A549 (cell line): ENCODE measurements at regions not wholly inside any gene's neighbourhood (a gene's known extent, or its start where the extent isn't known, plus 50 kb on each side); places are given as distances from the start of the nearest gene placed in this dataset.
A peak's percentile ranks its signal among the peaks of the same experiment; 100 is the strongest.

Experiments
- ATAC-seq, 2 experiments: fragments of 200-7000 bp in 1 of 2; fragments of >200 bp in 1 of 2; cut with Nextera tagmentation in 1 of 2; cut with Tn5 transposase in 1 of 2; 3 replicates each; pipeline versions ENCODE4 v1.8.0 to v1.9.1; 2018 to 2020; ENCODE audit warnings: mild to moderate bottlenecking in 1 of 2, moderate library complexity in 1 of 2
- CTCF ChIA-PET: fragments of 300-600 bp; sonication (Branson Sonifier 250); formaldehyde crosslinking; extraction: SDS; loops from one replicate; lab custom pipeline; 2021; ENCODE audit warnings: antibody characterized with exemption, inconsistent platforms; lab: Yijun Ruan, JAX
- POLR2A ChIA-PET: fragments of 350-600 bp; formaldehyde crosslinking; extraction: SDS; loops from one replicate; lab custom pipeline; 2021; ENCODE audit warnings: antibody characterized with exemption, inconsistent platforms; lab: Yijun Ruan, JAX
- DNase-seq, 2 experiments: peaks; one replicate each; pipeline versions ENCODE4 v3.0.0 to v3.0.0-alpha.2; 2011 to 2016; ENCODE audit warnings: low read depth in 1 of 2, low spot score in 1 of 2
- FAIRE-seq: peaks from 2 replicates; lab custom pipeline; 2011; peaks lifted over from hg19 to GRCh38; lab: Jason Lieb, UNC
- H3K27ac ChIP-seq, 2 experiments: fragments of >200 bp; sonication (Bioruptor Twin); formaldehyde crosslinking; 3 replicates each; pipeline ENCODE4 v1.5.1; 2016 to 2017
- H3K4me1 ChIP-seq: fragments of >200 bp; sonication (Bioruptor Twin); formaldehyde crosslinking; 3 replicates; pipeline ENCODE4 v1.6.1; 2016
- H3K4me2 ChIP-seq: fragments of >200 bp; sonication (Bioruptor Twin); formaldehyde crosslinking; 3 replicates; pipeline ENCODE4 v1.6.1; 2016
- H3K4me3 ChIP-seq: fragments of >200 bp; sonication (Bioruptor Twin); formaldehyde crosslinking; 3 replicates; pipeline ENCODE4 v1.5.1; 2016
- H3K9me3 ChIP-seq: fragments of >200 bp; sonication (Bioruptor Twin); formaldehyde crosslinking; 3 replicates; pipeline ENCODE4 v1.6.1; 2016
- BHLHE40 ChIP-seq: IDR thresholded peaks from 2 replicates; pipeline ENCODE4 v1.6.1; 2012; ENCODE audit warnings: low read depth, low read length, inconsistent platforms
- CBX2 ChIP-seq: fragments of 200-600 bp; sonication (generic); IDR thresholded peaks from 2 replicates; pipeline ENCODE4 v1.6.1; 2016; ENCODE audit warnings: low read depth, mild to moderate bottlenecking, borderline replicate concordance
- CBX8 ChIP-seq: fragments of 200-600 bp; sonication (generic); IDR thresholded peaks from 2 replicates; pipeline ENCODE4 v1.6.1; 2016
- EHF ChIP-seq: fragments of 250-450 bp; sonication (Bioruptor Pico); IDR thresholded peaks from 2 replicates; pipeline ENCODE4 v1.5.0; 2020; ENCODE audit warnings: mild to moderate bottlenecking
- EHMT2 ChIP-seq: fragments of 200-600 bp; sonication (generic); IDR thresholded peaks from 2 replicates; pipeline ENCODE4 v1.6.1; 2016; ENCODE audit warnings: antibody characterized with exemption, low read depth, mild to moderate bottlenecking, moderate library complexity
- EP300 ChIP-seq, 2 experiments: fragments of >200 bp; sonication (Bioruptor Twin); formaldehyde crosslinking; IDR thresholded peaks; 2 replicates in 1 of 2; 3 replicates in 1 of 2; pipeline ENCODE4 v1.6.1; 2016 to 2017
- ESRRA ChIP-seq: fragments of 150-350 bp; IDR thresholded peaks from 2 replicates; pipeline ENCODE4 v1.6.1; 2014; ENCODE audit warnings: mild to moderate bottlenecking, low read length, borderline replicate concordance
- HOXA7 ChIP-seq: fragments of 250-450 bp; sonication (Bioruptor Pico); IDR thresholded peaks from 2 replicates; pipeline ENCODE4 v1.5.0; 2020; ENCODE audit warnings: mild to moderate bottlenecking, moderate library complexity
- HOXB13 ChIP-seq: fragments of 250-450 bp; sonication (Bioruptor Pico); IDR thresholded peaks from 2 replicates; pipeline ENCODE4 v1.5.0; 2020; ENCODE audit warnings: low read depth, mild to moderate bottlenecking, moderate library complexity
- HOXB5 ChIP-seq: fragments of 250-450 bp; sonication (Bioruptor Pico); IDR thresholded peaks from 2 replicates; pipeline ENCODE4 v1.5.0; 2020; ENCODE audit warnings: mild to moderate bottlenecking, moderate library complexity
- JUN ChIP-seq, 2 experiments: fragments of >200 bp; sonication (Bioruptor Twin); formaldehyde crosslinking; IDR thresholded peaks; 2 replicates in 1 of 2; 3 replicates in 1 of 2; pipeline ENCODE4 v1.6.1; 2016 to 2017
- JUNB ChIP-seq: fragments of >200 bp; sonication (Bioruptor Twin); formaldehyde crosslinking; IDR thresholded peaks from 2 replicates; pipeline ENCODE4 v1.6.1; 2016
- MAZ ChIP-seq: fragments of 150-350 bp; IDR thresholded peaks from 2 replicates; pipeline ENCODE4 v1.6.1; 2014; ENCODE audit warnings: antibody characterized with exemption, low read depth, low read length, borderline replicate concordance
- NPAS2 ChIP-seq: fragments of 250-450 bp; sonication (Bioruptor Pico); IDR thresholded peaks from 2 replicates; pipeline ENCODE4 v1.8.0; 2022; ENCODE audit warnings: mild to moderate bottlenecking, moderate library complexity, borderline replicate concordance
- NR3C1 ChIP-seq: fragments of >200 bp; sonication (Bioruptor Twin); formaldehyde crosslinking; IDR thresholded peaks from 3 replicates; pipeline ENCODE4 v1.6.1; 2017
- PHF8 ChIP-seq: fragments of 200-600 bp; sonication (generic); IDR thresholded peaks from 2 replicates; pipeline ENCODE4 v1.6.1; 2016; ENCODE audit warnings: low read depth, mild to moderate bottlenecking, antibody characterized with exemption, moderate library complexity, borderline replicate concordance
- POLR2A ChIP-seq: IDR thresholded peaks from 2 replicates; pipeline ENCODE4 v1.6.1; 2012; ENCODE audit warnings: mild to moderate bottlenecking, low read length
- POLR2AphosphoS2 ChIP-seq: conservative IDR thresholded peaks from 2 replicates; pipeline ENCODE4 v1.6.1; 2012; ENCODE audit warnings: low read length, improper control_type of control experiment, inconsistent platforms
- RARB ChIP-seq: fragments of 250-450 bp; sonication (Bioruptor Pico); IDR thresholded peaks from 2 replicates; pipeline ENCODE4 v1.8.0; 2021; ENCODE audit warnings: mild to moderate bottlenecking, moderate library complexity
- RCOR1 ChIP-seq: fragments of 150-350 bp; IDR thresholded peaks from 2 replicates; pipeline ENCODE4 v1.6.1; 2014; ENCODE audit warnings: antibody characterized with exemption, low read length, low read depth
- SMC3 ChIP-seq: fragments of >200 bp; sonication (Bioruptor Twin); formaldehyde crosslinking; IDR thresholded peaks from 3 replicates; pipeline ENCODE4 v1.6.1; 2018; ENCODE audit warnings: inconsistent platforms
- SREBF2 ChIP-seq: fragments of 450-650 bp; IDR thresholded peaks from 2 replicates; pipeline ENCODE4 v1.6.1; 2014; ENCODE audit warnings: mild to moderate bottlenecking, moderate library complexity
- TP53 ChIP-seq: fragments of 250-450 bp; sonication (Bioruptor Pico); IDR thresholded peaks from 2 replicates; pipeline ENCODE4 v1.5.0; 2021; ENCODE audit warnings: mild to moderate bottlenecking, moderate library complexity
- ZFP36 ChIP-seq: fragments of 450-650 bp; IDR thresholded peaks from 2 replicates; pipeline ENCODE4 v1.6.1; 2014; ENCODE audit warnings: borderline replicate concordance; ENCODE audit not compliant: partially characterized antibody
- ZSCAN20 ChIP-seq: fragments of 250-450 bp; sonication (Bioruptor Pico); IDR thresholded peaks from 2 replicates; pipeline ENCODE4 v1.8.0; 2022; ENCODE audit warnings: mild to moderate bottlenecking, moderate library complexity
- WGBS: methylation state at CpG from one replicate; pipeline ENCODE4 v1.1.6; 2017; ENCODE audit errors: missing lambda C conversion rate; 5-methylcytosine and 5-hydroxymethylcytosine counted together
- TF ChIP-seq, protein P1 (sequence below): fragments of 150-350 bp; IDR thresholded peaks from 2 replicates; pipeline ENCODE4 v1.6.1; 2014; ENCODE audit warnings: low read depth, mild to moderate bottlenecking, low read length
- TF ChIP-seq, protein P2 (sequence below): IDR thresholded peaks from 2 replicates; pipeline ENCODE4 v1.6.1; 2012
- TF ChIP-seq, protein P3 (sequence below): fragments of 450-650 bp; IDR thresholded peaks from 2 replicates; pipeline ENCODE4 v1.6.1; 2014; ENCODE audit warnings: antibody characterized with exemption
- TF ChIP-seq, protein P4 (sequence below): fragments of >200 bp; sonication (Bioruptor Twin); formaldehyde crosslinking; IDR thresholded peaks from 2 replicates; pipeline ENCODE4 v1.6.1; 2016
- TF ChIP-seq, protein P5 (sequence below): IDR thresholded peaks from 2 replicates; pipeline ENCODE4 v1.6.1; 2012; ENCODE audit warnings: low read depth, borderline replicate concordance
- TF ChIP-seq, protein P6 (sequence below): fragments of 200-600 bp; sonication (generic); IDR thresholded peaks from 2 replicates; pipeline ENCODE4 v1.6.1; 2016; ENCODE audit warnings: antibody characterized with exemption, mild to moderate bottlenecking, moderate library complexity

DNA sequence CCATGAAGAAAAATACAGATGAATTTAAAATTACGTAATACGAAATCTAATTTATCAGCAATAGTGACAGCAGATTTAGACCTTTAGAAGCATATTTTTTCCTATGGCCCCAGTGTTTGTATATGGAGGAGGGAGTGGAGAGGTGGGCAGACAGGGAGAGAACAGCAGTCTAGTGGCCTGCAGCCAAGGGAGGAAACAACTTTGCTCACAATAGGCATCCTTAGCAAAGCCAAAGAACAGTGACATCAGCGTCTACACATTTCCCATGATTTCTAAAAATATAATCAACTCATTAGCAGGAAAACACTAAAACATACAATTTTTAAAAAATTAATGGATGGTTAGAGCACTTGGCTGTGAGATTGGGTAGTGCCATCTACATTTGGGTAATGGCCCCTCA lies 622.6 kb upstream of the ATP2B1 start:
- no peak overlapping the region for H3K4me2 ChIP-seq
- POLR2A ChIA-PET: no interaction called here
- DNase-seq (no peak), FAIRE-seq (no peak), ATAC-seq (no peak)
- H3K4me1 ChIP-seq: peaks cover 15% of the 10 kb centered on the region
- TF ChIP-seq BHLHE40 (no peak), JUN (IDR thresholded peaks at IDR 0.05) (no peak), JUNB (no peak), HOXB5 (no peak), RARB (no peak), SMC3 (no peak), CBX2 (no peak), TP53 (CRISPR knock-in tag) (no peak), SREBF2 (no peak), EHF (no peak), MAZ (no peak), PHF8 (no peak), ZFP36 (no peak), NR3C1 (no peak), HOXB13 (CRISPR knock-in tag) (no peak)
- TF ChIP-seq, protein P1, sequence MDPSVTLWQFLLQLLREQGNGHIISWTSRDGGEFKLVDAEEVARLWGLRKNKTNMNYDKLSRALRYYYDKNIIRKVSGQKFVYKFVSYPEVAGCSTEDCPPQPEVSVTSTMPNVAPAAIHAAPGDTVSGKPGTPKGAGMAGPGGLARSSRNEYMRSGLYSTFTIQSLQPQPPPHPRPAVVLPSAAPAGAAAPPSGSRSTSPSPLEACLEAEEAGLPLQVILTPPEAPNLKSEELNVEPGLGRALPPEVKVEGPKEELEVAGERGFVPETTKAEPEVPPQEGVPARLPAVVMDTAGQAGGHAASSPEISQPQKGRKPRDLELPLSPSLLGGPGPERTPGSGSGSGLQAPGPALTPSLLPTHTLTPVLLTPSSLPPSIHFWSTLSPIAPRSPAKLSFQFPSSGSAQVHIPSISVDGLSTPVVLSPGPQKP: no peak
- TF ChIP-seq, protein P2, sequence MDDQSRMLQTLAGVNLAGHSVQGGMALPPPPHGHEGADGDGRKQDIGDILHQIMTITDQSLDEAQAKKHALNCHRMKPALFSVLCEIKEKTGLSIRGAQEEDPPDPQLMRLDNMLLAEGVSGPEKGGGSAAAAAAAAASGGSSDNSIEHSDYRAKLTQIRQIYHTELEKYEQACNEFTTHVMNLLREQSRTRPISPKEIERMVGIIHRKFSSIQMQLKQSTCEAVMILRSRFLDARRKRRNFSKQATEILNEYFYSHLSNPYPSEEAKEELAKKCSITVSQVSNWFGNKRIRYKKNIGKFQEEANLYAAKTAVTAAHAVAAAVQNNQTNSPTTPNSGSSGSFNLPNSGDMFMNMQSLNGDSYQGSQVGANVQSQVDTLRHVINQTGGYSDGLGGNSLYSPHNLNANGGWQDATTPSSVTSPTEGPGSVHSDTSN: no peak
- TF ChIP-seq, protein P3, sequence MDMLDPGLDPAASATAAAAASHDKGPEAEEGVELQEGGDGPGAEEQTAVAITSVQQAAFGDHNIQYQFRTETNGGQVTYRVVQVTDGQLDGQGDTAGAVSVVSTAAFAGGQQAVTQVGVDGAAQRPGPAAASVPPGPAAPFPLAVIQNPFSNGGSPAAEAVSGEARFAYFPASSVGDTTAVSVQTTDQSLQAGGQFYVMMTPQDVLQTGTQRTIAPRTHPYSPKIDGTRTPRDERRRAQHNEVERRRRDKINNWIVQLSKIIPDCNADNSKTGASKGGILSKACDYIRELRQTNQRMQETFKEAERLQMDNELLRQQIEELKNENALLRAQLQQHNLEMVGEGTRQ: no peak
- TF ChIP-seq, protein P4, sequence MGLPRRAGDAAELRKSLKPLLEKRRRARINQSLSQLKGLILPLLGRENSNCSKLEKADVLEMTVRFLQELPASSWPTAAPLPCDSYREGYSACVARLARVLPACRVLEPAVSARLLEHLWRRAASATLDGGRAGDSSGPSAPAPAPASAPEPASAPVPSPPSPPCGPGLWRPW: no peak
- TF ChIP-seq, protein P5, sequence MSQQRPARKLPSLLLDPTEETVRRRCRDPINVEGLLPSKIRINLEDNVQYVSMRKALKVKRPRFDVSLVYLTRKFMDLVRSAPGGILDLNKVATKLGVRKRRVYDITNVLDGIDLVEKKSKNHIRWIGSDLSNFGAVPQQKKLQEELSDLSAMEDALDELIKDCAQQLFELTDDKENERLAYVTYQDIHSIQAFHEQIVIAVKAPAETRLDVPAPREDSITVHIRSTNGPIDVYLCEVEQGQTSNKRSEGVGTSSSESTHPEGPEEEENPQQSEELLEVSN: no peak
- CTCF ChIA-PET: no interaction called here
- H3K9me3 ChIP-seq: no peaks in the 10 kb centered on the region
- H3K4me3 ChIP-seq: no peak overlapping the region
- no peak overlapping the region for H3K27ac ChIP-seq
- WGBS: 83% methylated on average over 3 of the region's 3 CpGs

DNA sequence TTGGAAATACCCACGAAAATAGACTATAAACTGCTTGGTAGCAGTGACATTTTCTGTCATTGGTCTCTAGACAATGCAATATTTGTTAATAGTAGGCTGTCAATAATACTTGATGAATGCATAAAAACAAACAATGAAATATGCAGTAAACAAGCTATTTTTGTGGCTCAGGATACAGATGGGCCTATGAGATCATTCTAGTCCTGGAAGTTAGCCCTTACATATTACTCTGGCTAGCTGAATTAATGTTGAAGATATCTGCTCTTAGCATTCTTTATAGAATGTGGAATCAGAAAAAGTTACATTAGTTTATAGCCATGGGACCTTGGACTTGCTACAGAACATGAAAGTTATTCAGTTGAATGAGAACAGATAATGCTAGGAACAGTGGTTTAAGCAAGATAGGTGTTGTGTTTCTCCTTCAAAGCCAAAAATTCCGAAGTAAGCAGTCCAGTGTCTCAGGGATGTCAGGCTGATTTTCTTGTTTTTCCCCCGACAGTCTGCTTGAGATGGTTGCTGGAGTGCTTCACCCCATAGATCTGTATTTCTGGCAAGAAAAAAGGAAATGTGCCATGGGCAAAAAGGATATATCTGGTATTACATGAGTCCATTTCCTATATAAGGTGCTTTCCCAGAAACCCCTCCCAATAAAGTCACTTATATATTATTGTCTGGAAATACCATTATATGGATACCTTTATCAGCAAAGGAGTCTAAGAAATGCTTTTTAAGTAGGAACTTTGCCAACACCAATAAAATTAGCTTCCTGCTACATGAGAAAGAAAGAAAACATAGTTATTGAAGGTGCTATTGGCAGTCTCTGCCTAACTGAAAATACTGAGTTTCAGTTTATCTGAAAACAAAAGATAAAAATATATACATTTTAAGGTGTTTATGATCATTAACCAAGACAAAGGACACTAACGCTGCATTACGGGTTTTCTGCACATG lies 619.4 kb upstream of the ATP2B1 start:
- no peak for DNase-seq
- ATAC-seq: no peak
- ChIA-PET CTCF (no interaction called here), POLR2A (interaction anchor here (0.7 kb wide), 1 partner anchor 79 kb away, joined by 3 read pairs; no protein-coding TSS in a partner anchor)
- 59% methylated on average over 5 of the region's 5 CpGs for WGBS
- peak; percentile 13 for FAIRE-seq
- Histone ChIP-seq H3K27ac (no peak overlapping the region), H3K4me2 (no peak overlapping the region), H3K9me3 (no peaks in the 10 kb centered on the region), H3K4me3 (no peak overlapping the region), H3K4me1 (peaks cover 2% of the 10 kb centered on the region)
- TF ChIP-seq CBX8: no peak
- no peak for TF ChIP-seq RCOR1
- TF ChIP-seq ZSCAN20 (CRISPR knock-in tag): no peak
- TF ChIP-seq POLR2AphosphoS2: no peak
- TF ChIP-seq CBX2: no peak
- no peak for TF ChIP-seq MAZ
- no peak for TF ChIP-seq EP300 (IDR thresholded peaks at IDR 0.05)
- no peak for TF ChIP-seq SREBF2
- TF ChIP-seq NPAS2: no peak
- TF ChIP-seq EHMT2: no peak
- TF ChIP-seq HOXA7 (CRISPR knock-in tag): no peak
- TF ChIP-seq POLR2A: no peak
- TF ChIP-seq, protein P6, sequence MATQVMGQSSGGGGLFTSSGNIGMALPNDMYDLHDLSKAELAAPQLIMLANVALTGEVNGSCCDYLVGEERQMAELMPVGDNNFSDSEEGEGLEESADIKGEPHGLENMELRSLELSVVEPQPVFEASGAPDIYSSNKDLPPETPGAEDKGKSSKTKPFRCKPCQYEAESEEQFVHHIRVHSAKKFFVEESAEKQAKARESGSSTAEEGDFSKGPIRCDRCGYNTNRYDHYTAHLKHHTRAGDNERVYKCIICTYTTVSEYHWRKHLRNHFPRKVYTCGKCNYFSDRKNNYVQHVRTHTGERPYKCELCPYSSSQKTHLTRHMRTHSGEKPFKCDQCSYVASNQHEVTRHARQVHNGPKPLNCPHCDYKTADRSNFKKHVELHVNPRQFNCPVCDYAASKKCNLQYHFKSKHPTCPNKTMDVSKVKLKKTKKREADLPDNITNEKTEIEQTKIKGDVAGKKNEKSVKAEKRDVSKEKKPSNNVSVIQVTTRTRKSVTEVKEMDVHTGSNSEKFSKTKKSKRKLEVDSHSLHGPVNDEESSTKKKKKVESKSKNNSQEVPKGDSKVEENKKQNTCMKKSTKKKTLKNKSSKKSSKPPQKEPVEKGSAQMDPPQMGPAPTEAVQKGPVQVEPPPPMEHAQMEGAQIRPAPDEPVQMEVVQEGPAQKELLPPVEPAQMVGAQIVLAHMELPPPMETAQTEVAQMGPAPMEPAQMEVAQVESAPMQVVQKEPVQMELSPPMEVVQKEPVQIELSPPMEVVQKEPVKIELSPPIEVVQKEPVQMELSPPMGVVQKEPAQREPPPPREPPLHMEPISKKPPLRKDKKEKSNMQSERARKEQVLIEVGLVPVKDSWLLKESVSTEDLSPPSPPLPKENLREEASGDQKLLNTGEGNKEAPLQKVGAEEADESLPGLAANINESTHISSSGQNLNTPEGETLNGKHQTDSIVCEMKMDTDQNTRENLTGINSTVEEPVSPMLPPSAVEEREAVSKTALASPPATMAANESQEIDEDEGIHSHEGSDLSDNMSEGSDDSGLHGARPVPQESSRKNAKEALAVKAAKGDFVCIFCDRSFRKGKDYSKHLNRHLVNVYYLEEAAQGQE: no peak
- no peak for TF ChIP-seq ESRRA
